Activated CD4-positive, alpha-beta T cell treated with anti-CD3 and anti-CD28 coated beads, Interleukin-2, amount 50 U/mL, for 4 hours (primary cell): ENCODE measurements at regions not wholly inside any gene's neighbourhood (a gene's known extent, or its start where the extent isn't known, plus 50 kb on each side); places are given as distances from the start of the nearest gene placed in this dataset.

Experiments
- DNase-seq, 2 experiments: peaks; one replicate each; pipeline ENCODE4 v3.0.0-alpha.2; 2020

DNA sequence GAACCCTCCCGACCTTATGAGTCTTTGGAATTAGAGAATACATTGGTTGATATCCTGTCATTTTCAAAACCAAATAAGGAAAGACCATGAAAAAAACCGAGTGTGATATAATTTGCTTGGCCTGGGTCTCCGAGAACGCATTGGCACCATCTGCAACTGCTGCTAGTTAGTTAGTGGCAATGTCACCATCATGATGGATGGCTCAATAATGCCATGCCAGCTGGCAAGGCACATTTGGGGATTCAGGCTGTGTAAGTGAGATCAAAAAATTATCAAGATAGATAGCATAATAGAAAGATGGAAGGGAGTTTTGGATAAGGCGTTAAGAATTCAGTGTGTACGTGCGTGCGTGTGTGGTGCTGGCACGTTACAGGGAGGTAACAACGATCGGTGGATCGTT, 134.7 kb upstream of the TCERG1L start:
- no peak for DNase-seq

DNA sequence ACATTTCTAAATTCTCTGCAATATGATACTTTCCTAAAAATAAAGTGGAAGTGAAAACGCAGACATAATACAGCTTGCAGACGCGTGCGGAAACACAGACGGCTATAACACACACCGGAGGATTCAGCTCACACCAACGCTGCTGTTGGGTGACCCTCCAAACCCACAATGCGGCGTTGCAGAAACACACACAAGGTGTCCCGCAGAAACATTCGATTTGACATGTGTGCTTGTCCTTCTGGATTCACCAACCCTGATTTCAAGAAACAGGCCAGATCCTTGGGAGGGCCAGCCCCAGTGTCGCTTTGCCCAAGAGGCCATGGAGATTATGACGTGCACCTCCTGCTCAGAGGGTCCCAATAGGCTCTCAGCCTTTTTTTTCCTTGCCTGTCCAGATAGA, 136.7 kb upstream of the TCERG1L start:
- DNase-seq: no peak

DNA sequence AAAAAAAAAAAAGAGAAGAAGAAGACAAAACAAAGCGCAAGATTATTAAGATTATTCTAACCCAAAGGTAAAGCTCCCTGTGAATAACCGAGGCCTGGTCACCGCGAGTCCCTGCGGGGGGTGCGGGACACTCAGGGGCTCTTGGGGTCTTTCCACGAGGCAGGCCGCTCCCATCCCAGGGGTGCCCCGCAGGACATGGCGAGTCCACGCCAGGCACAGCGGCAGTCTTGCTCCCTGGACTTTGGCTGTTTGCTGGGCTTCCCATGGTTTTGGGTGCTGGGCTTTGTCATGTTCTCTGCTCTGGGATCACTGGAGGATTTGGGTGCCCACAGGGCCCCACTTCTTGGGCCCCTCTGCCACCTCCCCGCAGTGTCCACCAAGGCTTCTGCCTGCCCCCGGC, 137.4 kb upstream of the TCERG1L start:
- DNase-seq: no peak

- DNase-seq: no peak
Measured at GRCh38 chr10:131450216-131450765, 138.8 kb upstream of the TCERG1L start.

- DNase-seq: no peak
Measured at GRCh38 chr10:131451407-131452015, 140.0 kb upstream of the TCERG1L start.

GRCh38 chr10:131452926-131453720, 141.6 kb upstream of the TCERG1L start:
- no peak for DNase-seq

- DNase-seq: peak; percentile 26 to 55
Measured at GRCh38 chr10:131453721-131454634, 142.5 kb upstream of the TCERG1L start.

GRCh38 chr10:131456411-131456810, 144.9 kb upstream of the TCERG1L start:
- no peak for DNase-seq

- no peak for DNase-seq
Measured at GRCh38 chr10:131461093-131461492, 149.6 kb upstream of the TCERG1L start.

- DNase-seq: no peak
Measured at GRCh38 chr10:131464789-131465188, 153.3 kb upstream of the TCERG1L start.

GRCh38 chr10:131469551-131469950, 158.0 kb upstream of the TCERG1L start:
- DNase-seq: no peak

- no peak for DNase-seq
Measured at GRCh38 chr10:131473645-131474044, 162.1 kb upstream of the TCERG1L start.

DNA sequence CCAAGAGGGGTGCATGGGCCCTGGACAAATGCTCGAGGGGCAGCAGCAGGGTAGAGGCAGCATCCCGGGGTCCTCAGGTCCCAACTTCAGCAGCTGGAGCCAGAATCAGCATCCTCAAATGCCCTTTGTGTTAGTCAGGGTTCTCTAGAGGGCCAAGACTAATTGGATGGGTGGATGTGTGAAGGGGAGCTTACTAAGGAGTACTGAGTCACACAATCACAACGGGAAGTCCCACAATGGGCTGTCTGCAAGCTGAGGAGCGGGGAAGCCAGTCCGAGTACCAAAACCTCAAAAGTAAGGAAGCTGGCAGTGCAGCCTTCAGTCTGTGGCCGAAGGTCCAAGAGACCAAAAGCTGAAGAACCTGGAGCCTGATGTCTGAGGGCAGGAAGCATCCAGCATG, 162.9 kb upstream of the TCERG1L start:
- DNase-seq: no peak

GRCh38 chr10:131475043-131475442, 163.5 kb upstream of the TCERG1L start:
- no peak for DNase-seq

DNA sequence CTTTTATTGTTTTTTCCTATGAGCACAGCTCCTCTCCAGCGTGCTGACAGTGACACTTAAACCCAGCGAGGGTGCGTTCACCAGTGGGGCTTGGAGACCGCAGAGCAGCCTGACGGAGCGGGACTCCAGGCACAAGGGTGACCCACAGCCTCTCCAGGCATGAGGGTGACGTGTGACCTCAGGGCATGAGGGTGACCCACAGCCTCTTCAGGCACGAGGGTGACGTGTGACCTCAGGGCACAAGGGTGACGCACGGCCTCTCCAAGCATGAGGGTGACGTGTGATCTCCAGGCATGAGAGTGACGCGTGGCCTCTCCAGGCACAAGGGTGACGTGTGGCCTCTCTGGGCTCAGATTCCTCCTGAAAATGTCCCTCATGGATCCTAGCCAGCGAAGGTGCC, 164.3 kb upstream of the TCERG1L start:
- no peak for DNase-seq

DNA sequence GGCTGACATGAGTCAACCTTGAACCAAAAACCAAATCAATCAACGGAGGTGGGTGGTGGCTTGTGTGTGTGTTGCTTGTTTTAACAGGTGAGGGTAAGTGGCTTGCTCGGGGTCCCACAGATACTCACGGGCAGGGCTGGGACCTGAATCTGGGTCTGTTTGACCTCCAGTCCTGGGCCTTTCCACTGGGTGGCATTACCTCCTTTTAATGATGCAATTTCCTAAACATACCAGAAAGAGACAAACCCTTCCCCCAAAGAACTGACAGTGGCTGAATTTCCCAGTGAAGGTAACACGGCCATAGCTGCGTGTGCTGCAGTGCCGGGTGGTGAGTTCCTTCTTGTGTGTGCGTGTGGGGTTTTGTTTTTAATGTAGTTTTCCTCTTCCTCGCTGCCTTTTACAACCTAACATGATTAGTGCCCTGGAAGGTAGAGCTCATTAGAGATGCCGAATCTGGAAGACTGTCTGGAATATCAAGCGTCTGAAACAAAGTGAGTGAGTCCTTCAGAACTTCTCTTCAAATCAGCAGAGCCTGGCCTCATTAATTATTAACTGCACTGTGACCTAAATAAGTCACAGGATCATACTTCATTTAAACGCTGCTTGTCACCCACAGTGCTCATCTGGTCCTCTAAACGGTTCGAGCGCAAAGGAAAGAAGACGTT, 166.1 kb upstream of the TCERG1L start:
- DNase-seq: no peak

DNA sequence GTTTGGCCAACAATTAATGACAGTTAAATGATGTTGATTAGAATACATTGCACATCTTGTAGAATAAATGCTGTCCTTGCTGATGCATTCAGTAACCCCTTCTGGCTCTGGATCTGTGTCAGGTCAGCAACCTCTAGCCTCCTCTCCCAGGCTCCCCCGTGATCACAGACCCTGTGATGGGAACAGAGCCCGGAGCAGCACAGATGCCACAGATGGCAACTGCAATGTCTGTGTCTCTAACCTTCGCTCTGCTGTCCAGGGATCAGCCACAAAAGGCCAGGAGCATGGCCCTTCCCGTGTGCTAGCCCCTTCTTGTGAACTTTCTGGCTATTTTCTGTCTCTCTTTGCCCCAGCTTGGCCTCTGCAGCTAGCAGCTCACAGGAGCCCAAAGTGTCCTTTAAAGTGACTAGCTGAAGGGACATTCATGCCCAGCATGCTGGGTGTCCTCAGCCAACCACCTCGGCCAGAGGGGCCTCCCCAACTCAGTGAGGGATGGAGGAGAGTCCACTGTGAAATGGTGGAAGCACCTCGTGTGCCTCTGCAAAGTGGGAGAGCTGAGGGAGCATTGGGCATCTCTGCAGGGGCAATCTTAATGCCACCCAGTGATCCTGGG, 167.0 kb upstream of the TCERG1L start:
- no peak for DNase-seq

DNA sequence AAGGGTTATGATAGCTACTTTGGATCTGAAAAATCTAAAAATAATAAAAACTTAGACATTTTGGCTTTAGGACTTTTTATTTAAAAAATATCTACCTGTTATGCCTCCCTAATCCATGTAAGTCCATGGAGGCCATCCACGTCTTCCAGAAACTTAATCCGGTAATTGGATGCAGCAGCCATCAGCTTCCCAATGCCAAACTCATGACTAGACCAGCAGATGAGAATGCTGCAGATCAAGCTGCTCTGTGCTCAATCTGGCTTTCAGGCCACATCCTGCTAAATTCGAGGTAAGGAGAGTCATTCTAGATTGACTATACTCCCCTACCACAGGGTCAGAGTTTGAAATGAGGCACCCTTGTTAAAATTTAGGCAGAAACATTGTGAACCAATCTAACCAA, 168.5 kb upstream of the TCERG1L start:
- no peak for DNase-seq

GRCh38 chr10:131480861-131481260, 169.3 kb upstream of the TCERG1L start:
- no peak for DNase-seq

GRCh38 chr10:131485732-131486131, 174.2 kb upstream of the TCERG1L start:
- DNase-seq: no peak

- DNase-seq: no peak
Measured at GRCh38 chr10:131487822-131488221, 176.3 kb upstream of the TCERG1L start.

GRCh38 chr10:131490991-131491594, 179.6 kb upstream of the TCERG1L start:
- no peak for DNase-seq
